ENCODE measurements at regions not wholly inside any gene's neighbourhood (a gene's known extent, or its start where the extent isn't known, plus 50 kb on each side); places are given as distances from the start of the nearest gene placed in this dataset.
"Not testable (repeated sequence)": the region's sequence is repeated elsewhere in the genome, so short reads cannot be mapped to it uniquely, and the experiment has no call there.

DNA sequence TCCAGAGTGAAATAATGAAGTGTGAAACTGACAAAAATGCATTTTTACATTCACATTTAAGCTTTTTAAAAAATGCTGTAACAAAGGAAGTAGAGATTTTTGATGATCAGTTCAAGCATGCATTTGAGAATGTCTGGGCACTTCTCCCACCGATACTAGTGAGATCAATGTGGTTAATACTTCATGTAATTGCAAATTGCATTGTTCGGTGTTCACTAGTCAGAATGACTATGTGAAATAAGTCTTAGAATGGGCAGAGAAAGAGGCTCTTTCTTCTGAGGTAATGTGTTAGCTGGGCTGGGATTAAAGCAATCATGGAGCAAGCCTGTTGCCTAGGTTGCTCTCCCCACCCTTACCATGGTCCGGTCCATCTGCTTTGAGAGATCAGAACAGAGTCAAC, 587.0 kb upstream of the GRM7 start:
- no peak for DNase-seq (ENCODE audit: low read depth)

DNA sequence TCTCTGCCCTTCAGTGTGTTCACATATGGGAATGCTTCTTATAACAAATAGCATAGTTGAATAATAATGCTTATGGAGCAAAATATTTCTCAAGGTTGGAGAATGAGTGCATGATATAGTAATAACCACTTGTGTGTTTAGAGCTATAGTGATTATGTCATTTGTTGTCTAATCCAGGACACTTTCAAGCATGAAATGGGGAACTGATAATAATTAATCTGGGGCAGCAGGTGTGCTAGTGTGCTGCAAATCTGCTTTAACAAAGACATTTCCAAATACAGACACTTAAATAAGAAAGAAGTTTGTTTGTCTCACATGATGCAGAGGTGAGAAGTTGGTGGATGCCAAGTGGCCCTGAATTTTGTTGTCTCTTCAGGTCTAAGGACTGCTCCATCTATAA, 579.3 kb upstream of the GRM7 start:
- DNase-seq (ENCODE audit: low read depth) = no peak

DNA sequence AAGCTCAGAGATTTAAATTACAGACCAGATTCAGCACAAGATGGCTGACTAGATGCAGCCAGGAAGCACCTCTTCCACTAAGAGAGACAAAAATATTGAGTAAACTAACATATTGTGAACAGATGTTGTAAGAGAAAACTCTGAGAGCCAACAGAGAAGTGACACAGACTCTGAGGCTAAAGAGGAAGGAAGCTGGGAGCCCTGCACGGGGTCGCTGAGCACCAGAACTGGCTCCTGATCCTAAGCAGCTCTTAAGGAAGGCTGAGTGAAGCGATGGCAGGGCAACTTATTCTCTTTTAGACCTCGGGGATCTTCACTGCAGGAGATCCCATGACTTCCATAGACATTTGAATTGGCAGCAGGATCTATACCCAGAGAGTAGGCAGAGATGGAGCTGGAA, 578.0 kb upstream of the GRM7 start:
- no peak for DNase-seq (ENCODE audit: low read depth)

DNA sequence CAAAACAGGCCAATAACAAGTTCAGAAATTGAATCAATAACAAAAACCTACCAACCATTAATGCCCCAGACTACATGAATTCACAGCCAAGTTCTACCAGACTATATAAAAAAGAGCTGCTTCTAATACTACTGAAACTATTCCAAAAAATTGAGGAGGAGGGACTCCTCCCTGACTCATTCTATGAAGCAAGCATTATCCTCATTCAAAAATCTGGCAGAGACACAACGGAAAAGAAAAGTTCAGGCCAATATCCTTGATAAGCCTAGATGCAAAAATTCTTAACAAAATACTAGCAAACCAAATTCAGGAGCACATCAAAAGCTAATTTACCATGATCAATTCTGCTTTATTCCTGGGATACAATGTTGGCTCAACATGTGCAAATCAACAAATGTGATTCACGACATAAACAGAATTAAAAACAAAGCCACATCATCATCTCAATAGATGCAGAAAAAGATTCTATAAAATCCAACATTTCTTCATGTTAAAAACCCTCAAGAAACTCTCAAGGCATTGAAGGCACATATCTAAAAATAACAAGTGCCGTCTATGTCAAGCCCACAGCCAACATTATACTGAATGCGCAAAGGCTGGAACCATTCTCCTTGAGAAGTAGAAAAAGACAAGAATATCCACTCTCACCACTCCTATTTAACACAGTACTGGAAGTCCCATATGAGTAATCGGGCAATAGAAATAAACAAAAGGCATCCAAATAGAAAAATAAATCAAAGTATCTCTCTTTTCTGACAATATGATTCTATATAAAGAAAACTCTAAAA, 573.6 kb upstream of the GRM7 start:
- no peak for DNase-seq (ENCODE audit: low read depth)

DNA sequence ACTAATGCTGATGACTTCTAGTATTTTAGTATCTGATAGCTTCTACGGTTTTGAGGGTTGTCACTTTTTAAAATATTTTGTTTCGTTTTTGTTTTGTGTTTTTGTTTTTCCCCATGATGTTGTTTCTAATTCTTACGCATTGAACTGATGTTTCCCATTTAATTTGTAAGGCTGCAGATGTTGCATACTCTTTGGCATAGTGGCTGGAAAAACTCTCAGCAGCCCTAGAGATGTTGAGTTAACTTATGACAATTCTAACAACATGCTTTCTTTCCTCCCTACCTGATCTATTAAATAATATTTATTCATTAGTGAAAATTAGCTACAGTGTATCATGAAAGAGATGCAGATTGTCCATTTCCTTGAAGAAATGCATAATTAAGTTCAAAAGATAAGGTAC, 559.3 kb upstream of the GRM7 start:
- no peak for DNase-seq (ENCODE audit: low read depth)

DNA sequence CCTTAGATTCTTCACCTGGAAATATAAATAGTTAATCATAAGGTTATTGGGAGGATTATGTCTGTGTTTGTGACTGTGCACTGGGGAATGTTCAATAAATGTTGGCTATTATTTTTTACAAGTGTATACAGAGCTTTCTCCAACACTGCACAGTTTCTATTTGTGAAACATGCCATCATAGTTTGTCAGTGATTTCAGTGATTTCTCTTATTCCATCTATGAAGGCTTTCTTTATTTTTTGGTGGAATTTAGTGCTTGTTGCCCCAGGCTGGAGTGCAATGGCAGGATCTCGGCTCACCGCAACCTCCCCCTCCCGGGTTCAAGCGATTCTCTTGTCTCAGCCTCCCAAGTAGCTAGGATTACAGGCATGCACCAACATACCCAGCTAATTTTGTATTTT, 545.0 kb upstream of the GRM7 start:
- no peak for DNase-seq (ENCODE audit: low read depth)

DNA sequence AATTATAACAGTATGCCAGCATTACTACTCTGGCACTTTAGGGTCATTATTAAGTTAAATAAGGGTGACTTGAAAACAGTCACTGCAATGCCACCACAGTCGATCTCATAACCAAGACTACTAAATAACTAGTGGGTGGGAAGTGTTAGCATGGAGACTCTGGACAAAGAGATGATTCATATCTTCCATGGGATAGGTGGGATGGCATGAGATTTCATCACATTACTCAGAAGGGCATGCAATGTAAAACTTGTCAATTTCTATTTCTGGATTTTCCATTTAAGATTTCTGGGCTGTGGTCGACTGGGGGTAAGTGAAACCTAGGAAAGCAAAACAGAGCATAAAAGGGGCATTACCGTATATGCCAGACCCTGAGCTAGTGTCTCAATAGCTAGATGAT, 538.9 kb upstream of the GRM7 start:
- DNase-seq (ENCODE audit: low read depth) = no peak

DNA sequence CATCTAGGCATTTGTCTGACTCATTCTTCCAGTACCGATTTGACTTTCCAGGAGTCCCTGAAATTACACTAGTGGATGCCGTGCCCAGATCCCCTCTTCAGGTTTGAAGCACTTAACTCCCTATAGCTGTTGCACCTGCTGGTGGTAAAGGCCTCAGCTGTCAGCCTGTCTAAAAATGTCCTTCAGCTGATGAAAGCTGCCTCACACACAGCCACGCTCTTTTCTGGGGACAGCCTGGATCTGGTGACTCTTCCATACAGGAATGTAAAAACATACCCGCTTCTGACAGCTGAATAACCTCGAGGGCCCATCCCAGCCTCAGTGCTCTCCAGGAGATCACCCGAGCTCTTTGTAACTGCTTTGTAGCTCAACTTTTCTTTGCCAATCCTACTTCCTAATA, 534.1 kb upstream of the GRM7 start:
- no peak for DNase-seq (ENCODE audit: low read depth)

DNA sequence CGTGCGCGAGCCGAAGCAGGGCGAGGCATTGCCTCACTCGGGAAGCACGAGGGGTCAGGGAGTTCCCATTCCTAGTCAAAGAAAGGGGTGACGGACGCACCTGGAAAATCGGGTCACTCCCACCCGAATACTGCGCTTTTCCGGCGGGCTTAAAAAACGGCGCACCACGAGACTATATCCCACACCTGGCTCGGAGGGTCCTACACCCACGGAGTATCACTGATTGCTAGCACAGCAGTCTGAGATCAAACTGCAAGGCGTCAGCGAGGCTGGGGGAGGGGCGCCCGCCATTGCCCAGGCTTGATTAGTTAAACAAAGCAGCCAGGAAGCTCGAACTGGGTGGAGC, 520.0 kb upstream of the GRM7 start:
- not testable (repeated sequence) for DNase-seq (ENCODE audit: low read depth)

DNA sequence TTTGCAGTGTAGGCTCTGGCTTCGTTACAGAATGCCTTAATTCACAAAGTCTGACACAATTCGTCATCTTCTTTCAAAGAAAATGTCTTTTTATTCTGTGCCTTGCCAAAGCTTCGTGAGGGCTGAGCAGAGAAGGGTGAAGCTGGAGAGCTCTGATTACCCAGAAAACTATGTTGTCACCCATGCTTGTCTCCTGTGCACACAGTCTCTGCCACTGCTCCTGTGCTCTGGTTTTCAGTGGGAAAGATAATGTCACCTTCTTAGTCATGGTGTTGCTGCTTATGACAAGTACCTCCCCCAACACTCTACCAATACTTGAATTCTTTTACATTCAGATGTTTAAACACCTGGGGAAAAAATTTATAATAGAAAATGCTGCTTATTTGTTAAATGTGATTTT, 509.2 kb upstream of the GRM7 start:
- DNase-seq (ENCODE audit: low read depth) = no peak

DNA sequence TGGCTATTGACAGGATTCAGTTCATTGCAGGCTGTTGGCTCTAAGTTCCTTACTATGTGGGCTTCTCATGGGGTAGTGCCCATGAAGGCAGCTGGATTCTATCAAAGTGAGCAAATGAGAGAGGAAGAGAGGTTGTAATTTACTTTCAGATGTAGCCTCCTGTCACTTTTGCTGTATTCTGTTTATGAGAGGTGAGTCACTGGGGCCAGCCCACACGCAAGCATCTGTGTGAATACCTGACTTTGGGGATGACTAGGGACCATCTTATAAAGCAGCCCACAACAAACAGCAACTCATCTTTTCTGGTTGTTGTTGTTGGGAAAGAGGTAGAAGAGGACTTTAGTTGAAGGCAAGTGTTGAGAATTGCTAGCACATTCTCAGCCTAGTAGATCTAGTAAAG, 506.3 kb upstream of the GRM7 start:
- DNase-seq (ENCODE audit: low read depth) = no peak

DNA sequence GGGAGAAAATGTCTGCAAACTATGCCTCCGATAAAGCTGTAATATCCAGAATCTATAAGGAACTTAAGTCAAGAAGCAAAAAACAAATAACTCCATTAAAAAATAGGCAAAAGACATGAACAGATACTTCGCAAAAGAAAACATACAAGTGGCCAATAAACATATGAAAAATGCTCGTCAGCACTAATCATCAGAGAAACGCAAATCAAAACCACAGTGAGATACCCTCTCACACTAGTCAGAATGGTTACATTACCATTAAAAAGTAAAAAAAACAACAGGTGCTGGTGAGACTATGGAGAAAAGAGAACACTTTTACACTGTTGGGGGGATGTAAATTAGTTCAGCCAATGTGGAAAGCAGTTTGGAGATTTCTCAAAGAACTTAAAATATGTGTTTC, 498.5 kb upstream of the GRM7 start:
- DNase-seq (ENCODE audit: low read depth) = no peak

DNA sequence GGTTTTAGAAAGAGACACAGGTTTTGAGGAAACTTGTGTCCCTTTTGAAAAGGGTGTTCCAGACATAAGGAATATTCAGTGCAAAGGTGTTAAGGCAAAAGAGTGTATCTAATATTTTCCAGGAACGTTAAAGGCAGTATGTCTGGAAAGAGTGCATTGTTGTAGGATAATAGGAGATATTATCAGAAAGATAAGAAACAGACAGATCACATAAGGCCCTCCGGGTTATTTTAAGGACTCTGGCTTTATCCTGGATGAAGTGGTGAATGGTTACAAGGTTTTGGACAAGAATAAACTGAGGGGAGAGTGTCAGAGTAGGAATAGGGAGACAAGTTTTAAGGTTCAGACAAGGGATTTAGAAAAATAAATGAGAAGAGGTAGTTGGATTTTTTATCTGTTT, 493.7 kb upstream of the GRM7 start:
- no peak for DNase-seq (ENCODE audit: low read depth)

DNA sequence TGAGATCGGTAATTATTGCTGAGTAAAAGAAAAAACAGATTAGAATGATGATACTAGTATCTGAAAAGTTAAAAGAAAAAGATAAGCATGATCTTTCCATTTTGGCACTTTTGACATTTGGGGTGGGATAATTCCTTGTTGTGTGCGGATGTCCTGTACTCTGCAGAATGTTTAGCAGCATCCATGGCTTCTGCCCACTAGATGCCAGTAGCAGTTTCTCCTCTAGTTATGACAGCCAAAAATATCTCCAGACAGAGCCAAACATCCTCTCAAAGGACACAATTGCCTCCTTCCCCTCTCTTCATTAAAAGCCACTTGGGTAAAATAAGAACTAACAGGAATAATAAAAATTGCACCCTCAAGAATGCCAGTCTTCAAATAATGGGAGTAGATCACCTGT, 468.8 kb upstream of the GRM7 start:
- DNase-seq (ENCODE audit: low read depth) = no peak

DNA sequence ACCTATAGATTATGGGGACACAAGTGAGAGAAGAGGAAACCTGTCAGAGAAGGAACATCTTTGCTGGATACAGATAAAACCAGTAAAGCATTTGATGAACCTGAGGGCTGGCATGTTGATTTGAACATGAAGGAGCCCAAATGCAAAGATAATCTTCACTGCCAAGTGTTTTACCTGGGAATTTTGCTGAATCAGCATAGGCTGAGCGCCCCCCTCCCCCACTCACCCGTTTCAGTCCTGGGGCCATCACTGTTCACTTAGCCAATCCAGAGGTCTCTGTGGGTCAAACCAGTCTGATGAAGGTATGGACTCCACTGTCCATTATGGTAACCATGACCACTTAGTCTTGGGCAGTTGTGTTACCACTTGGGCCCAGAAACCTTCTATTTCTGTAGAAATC, 466.0 kb upstream of the GRM7 start:
- DNase-seq (ENCODE audit: low read depth) = no peak

DNA sequence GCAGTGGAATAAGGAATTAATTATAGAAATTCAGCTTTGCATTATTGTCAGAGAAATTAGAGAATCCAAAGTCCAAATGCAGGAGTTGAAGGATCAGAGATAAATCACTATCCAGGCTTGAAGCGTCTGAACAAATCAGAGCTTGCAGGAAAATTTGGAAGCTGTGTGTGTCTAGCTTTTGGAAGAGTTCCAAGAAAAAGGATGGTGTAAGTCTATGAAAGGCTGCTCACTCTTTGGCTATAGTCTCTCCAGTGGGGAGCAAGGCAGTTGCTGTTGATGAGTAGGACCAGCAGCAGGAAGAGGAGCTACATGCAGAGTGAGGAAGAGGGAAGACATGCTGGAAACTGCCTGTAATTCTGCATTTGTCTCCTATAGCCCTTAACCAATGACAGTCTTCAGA, 464.3 kb upstream of the GRM7 start:
- DNase-seq (ENCODE audit: low read depth) = no peak

DNA sequence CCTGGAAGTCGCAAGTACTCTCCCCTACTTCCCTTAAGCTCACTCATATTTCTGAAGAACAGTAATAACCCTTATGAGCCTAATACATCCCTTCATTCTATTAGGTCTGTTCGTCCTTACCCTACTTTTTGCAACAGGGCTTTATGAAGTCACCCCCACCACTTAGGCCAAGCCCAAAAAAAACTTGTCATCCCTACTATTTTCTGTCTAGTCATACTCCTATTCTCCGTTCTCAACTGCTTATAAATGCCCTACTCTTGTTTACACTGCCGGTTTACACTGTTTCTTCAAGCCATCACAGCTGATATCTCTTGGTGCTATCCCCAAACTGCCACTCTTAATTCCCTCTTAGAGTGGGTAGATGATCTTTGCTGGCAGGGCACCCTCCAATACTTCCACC, 458.2 kb upstream of the GRM7 start:
- not testable (repeated sequence) for DNase-seq (ENCODE audit: low read depth)

DNA sequence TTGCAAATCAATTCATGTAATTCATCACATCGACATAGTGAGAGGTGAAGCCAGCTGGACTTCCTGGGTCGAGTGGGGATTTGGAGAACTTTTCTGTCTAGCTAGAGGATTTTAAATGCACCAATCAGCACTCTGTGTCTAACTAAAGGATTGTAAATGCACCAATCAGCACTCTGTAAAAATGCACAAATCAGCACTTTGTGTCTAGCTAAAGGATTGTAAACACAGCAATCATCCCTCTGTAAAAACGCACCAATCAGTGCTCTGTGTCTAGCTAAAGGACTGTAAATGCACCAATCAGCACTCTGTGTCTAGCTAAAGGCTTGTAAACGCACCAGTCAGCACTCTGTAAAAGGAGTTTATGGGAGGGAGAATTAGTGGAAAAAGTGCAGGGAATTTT, 454.0 kb upstream of the GRM7 start:
- not testable (repeated sequence) for DNase-seq (ENCODE audit: low read depth)

DNA sequence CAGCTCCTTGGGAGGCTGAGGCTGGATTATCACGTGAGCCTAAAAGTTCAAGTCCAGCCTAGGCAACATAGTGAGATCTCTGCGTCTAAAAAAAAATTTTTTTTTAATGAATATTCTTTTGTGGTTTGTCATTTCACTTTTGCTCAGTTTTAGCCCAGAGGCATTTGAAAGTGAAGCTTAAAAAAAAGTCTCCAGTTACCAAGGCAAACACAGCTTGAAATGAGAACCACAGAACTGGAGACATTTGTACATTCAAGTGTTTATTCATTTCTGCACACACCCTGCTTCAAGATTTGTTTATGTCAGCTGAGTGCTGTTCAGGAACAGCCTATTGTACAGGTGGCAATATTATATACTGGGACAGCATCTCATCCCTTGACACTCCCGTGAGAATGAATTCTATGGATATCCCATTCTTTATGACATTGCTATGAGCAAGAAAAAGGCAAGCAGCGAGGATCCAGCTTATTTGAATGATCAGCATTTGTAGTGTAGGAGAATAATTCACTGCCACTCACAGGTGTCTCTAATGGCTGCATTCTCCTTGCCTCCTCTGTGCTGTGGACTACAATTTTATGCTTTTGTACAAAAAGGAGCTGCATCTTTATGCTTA, 444.8 kb upstream of the GRM7 start:
- DNase-seq (ENCODE audit: low read depth) = no peak

DNA sequence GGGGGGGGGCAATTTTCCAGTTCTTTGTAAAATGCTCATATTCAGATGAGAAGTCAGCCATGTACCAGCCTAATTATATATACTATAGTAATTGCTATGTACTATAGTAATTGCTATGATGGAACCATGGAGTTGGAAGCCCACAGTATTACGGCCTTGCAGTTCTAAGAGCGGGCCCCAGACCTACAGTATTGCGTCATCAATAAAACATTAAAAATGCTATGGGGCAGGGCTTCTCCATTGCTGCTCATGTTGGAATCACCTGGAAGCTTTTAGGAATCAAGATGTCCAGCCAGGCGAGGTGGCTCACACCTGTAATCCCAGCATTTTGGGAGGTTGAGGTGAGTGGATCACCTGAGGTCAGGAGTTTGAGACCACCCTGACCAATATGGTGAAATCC, 443.7 kb upstream of the GRM7 start:
- no peak for DNase-seq (ENCODE audit: low read depth)

DNA sequence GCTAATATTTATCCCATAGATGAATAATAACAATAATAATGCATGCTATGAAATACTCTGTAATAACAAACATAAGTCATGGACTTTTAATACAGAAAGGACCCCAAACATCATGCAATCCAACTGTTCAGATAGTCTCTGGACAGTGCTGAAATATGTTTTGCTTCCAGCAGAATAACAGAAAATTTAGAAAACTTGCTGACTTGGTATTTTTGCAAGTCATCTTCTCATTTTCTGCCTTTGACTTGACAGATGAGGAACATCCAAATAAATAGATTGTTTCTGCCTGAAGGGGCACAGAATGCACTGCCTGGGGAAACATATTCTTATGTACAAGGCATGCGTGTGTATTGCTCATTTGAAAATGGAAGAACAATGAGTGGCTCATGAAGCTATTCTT, 442.4 kb upstream of the GRM7 start:
- no peak for DNase-seq (ENCODE audit: low read depth)

DNA sequence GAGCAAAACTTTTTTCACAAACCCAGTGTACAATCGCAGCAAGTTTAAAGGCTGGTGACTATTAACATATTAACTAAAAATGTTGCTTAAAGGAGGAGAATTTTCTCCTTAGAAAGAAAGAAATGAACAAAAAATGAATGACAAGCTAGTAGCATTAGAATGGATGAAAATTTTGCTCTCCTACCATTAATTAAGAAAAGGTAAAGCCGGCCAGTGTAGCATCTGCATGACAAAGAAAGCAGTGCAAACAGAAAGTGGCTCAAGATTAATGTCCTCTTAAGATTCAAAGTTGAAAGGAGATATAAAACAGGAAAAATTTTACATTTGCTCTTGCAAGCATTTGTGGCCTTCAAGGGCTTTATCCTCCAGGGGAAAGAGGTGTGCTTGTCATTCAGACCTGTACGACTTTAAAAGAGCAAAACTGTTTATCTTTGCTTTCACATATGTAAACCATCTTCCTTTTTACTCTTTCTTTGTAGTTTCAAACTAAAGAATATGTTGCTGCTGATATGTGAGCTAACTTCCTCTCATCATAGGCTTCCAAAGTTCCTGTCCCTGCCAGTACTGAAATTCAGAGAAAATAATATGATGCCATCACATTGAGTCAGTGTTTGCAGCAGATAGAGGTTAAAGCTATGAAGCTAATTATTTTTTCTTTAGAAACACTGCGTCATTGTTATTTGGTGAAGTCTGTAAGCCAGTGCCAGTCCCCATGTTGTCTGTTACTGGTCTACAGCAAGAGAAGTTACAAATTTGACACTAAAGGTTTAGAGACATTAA, 439.1 kb upstream of the GRM7 start:
- DNase-seq (ENCODE audit: low read depth) = peak; percentile 71

DNA sequence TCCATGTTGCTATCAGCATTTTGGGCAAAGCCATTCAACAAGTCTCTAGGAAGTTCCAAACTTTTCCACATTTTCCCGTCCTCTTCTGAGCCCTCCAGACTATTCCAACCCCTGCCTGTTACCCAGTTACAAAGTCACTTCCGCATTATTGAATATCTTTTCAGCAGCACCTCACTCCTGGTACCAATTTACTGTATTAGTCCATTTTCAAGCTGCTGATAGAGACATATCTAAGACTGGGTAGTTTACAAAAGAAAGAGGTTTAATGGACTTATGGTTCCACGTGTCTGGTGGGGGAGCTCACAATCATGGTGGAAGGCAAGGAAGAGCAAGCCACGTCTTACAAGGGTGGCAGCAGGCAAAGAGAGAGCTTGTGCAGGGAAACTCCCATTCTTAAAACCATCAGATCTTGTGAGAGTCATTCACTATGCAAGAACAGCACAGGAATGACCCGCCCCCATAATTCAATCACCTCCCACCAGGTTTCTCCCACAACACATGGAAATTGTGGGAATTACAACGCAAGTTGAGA, 435.6 kb upstream of the GRM7 start:
- DNase-seq (ENCODE audit: low read depth) = no peak

All from CMK (cell line).